DMS153 treated with DMSO at 0.1 percent for 48 hours (cell line): ENCODE measurements at regions not wholly inside any gene's neighbourhood (a gene's known extent, or its start where the extent isn't known, plus 50 kb on each side); places are given as distances from the start of the nearest gene placed in this dataset.
A peak's percentile ranks its signal among the peaks of the same experiment; 100 is the strongest.

Source experiments
- DNase-seq: peaks from one replicate; lab custom pipeline; 2025; ENCODE audit not compliant: unreplicated experiment; lab: John Stamatoyannopoulos, UW

- DNase-seq = no peak
Observed at GRCh38 chr16:85335584-85336491, 223.6 kb upstream of the CIBAR2 start.

- no peak for DNase-seq
Observed at GRCh38 chr16:85337910-85338637, 225.8 kb upstream of the CIBAR2 start.

GRCh38 chr16:85338638-85338982 lies 226.3 kb upstream of the CIBAR2 start:
- DNase-seq = no peak

- no peak for DNase-seq
Observed at GRCh38 chr16:85338989-85339685, 226.9 kb upstream of the CIBAR2 start.

- no peak for DNase-seq
Observed at GRCh38 chr16:85341972-85342695, 229.9 kb upstream of the CIBAR2 start.

- DNase-seq = no peak
Observed at GRCh38 chr16:85344502-85345128, 232.3 kb upstream of the CIBAR2 start.

- DNase-seq = no peak
Observed at GRCh38 chr16:85345129-85345639, 232.9 kb upstream of the CIBAR2 start.

- no peak for DNase-seq
Observed at GRCh38 chr16:85346404-85347212, 234.3 kb upstream of the CIBAR2 start.

- no peak for DNase-seq
Observed at GRCh38 chr16:85347213-85347591, 234.9 kb upstream of the CIBAR2 start.

GRCh38 chr16:85348065-85348840 lies 236.0 kb upstream of the CIBAR2 start:
- DNase-seq = no peak

GRCh38 chr16:85348911-85349334 lies 236.7 kb upstream of the CIBAR2 start:
- DNase-seq = no peak

GRCh38 chr16:85349365-85350145 lies 237.3 kb upstream of the CIBAR2 start:
- no peak for DNase-seq

- DNase-seq = no peak
Observed at GRCh38 chr16:85350146-85350728, 238.0 kb upstream of the CIBAR2 start.

- DNase-seq = peak; percentile 94
Observed at GRCh38 chr16:85350973-85351372, 238.7 kb upstream of the CIBAR2 start.

GRCh38 chr16:85353013-85353412 lies 240.7 kb upstream of the CIBAR2 start:
- DNase-seq = no peak

- no peak for DNase-seq
Observed at GRCh38 chr16:85353839-85354685, 241.8 kb upstream of the CIBAR2 start.
